ENCODE measurements at regions not wholly inside any gene's neighbourhood (a gene's known extent, or its start where the extent isn't known, plus 50 kb on each side); places are given as distances from the start of the nearest gene placed in this dataset.

DNA sequence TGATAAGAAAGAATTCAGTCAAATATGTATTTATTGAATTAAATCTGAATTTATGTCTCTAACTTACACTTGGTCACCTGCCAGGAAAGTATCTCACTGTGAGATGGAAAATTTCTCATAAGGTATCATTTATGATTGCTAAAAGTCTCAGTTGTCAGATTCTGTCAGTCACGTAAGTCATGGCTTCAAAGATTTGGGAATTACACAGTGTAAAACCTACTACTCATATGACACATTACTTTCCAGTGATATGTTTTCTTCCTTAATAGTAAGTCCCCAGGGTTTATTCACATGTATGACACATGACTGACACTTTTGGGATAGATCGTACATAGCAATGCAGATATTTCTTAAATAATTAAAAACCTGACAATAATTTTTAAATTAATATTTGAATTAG is 792.2 kb downstream of the PLOD2 start:
- no peak overlapping the region for H3K4me2 ChIP-seq (ENCODE audit: low read length)
- no peak overlapping the region for H3K27ac ChIP-seq (ENCODE audit: low read depth, low read length, poor library complexity, severe bottlenecking)
- H3F3A ChIP-seq (ENCODE audit: insufficient read depth, low read length): no peaks in the 10 kb centered on the region
- no peak overlapping the region for H3K9ac ChIP-seq (ENCODE audit: low read length)
- no peaks in the 10 kb centered on the region for H3K79me2 ChIP-seq (ENCODE audit: insufficient read depth, low read length)
- no peak overlapping the region for H2AFZ ChIP-seq (ENCODE audit: low read length)
- no peak overlapping the region for H3K4me3 ChIP-seq (ENCODE audit: low read depth, low read length, poor library complexity, severe bottlenecking)
- no peaks in the 10 kb centered on the region for H3K9me3 ChIP-seq (ENCODE audit: low read length)
- no peaks in the 10 kb centered on the region for H3K4me1 ChIP-seq (ENCODE audit: insufficient read depth, low read length, severe bottlenecking)
- H3K36me3 ChIP-seq (ENCODE audit: insufficient read depth, low read length): no peaks in the 10 kb centered on the region
- no peaks in the 10 kb centered on the region for H3K9me2 ChIP-seq (ENCODE audit: low read depth, low read length)
- no peak for TF ChIP-seq EZH2 (IDR thresholded peaks at IDR 0.05; ENCODE audit: borderline replicate concordance, low read length)
- TF ChIP-seq, protein P1, sequence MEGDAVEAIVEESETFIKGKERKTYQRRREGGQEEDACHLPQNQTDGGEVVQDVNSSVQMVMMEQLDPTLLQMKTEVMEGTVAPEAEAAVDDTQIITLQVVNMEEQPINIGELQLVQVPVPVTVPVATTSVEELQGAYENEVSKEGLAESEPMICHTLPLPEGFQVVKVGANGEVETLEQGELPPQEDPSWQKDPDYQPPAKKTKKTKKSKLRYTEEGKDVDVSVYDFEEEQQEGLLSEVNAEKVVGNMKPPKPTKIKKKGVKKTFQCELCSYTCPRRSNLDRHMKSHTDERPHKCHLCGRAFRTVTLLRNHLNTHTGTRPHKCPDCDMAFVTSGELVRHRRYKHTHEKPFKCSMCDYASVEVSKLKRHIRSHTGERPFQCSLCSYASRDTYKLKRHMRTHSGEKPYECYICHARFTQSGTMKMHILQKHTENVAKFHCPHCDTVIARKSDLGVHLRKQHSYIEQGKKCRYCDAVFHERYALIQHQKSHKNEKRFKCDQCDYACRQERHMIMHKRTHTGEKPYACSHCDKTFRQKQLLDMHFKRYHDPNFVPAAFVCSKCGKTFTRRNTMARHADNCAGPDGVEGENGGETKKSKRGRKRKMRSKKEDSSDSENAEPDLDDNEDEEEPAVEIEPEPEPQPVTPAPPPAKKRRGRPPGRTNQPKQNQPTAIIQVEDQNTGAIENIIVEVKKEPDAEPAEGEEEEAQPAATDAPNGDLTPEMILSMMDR (IDR thresholded peaks at IDR 0.05; ENCODE audit: low read length): no peak
- no peaks in the 10 kb centered on the region for H3K27me3 ChIP-seq (ENCODE audit: insufficient read depth, low read length)
- no peaks in the 10 kb centered on the region for H4K20me1 ChIP-seq (ENCODE audit: insufficient read depth, low read length)

DNA sequence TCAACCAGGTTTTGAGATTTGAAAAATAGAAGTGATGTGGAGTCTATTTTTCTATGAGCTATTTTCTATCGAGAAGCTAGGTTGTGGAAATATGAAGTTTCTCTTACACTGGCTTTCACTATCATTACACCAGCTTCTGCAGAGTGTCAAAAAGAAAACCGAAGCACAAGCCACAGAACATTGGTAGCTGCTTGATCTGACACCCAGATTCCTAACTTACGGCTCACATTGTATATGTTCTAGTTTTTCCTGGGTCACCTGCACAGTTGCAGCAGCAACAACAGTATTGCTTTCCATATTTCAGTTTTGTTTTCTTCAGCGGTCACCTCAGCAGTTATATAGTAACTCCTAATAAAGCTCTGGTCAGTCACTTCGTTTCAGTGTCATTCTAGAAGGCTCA is 790.1 kb downstream of the PLOD2 start:
- Histone ChIP-seq H4K20me1 (ENCODE audit: insufficient read depth, low read length) (no peaks in the 10 kb centered on the region), H3K36me3 (ENCODE audit: insufficient read depth, low read length) (no peaks in the 10 kb centered on the region), H3K27ac (ENCODE audit: low read depth, low read length, poor library complexity, severe bottlenecking) (no peak overlapping the region), H3F3A (ENCODE audit: insufficient read depth, low read length) (no peaks in the 10 kb centered on the region), H3K4me1 (ENCODE audit: insufficient read depth, low read length, severe bottlenecking) (no peaks in the 10 kb centered on the region), H3K9ac (ENCODE audit: low read length) (no peak overlapping the region), H3K79me2 (ENCODE audit: insufficient read depth, low read length) (no peaks in the 10 kb centered on the region), H3K9me2 (ENCODE audit: low read depth, low read length) (no peaks in the 10 kb centered on the region), H2AFZ (ENCODE audit: low read length) (no peak overlapping the region), H3K9me3 (ENCODE audit: low read length) (no peaks in the 10 kb centered on the region), H3K4me2 (ENCODE audit: low read length) (no peak overlapping the region), H3K4me3 (ENCODE audit: low read depth, low read length, poor library complexity, severe bottlenecking) (no peak overlapping the region), H3K27me3 (ENCODE audit: insufficient read depth, low read length) (no peaks in the 10 kb centered on the region)
- TF ChIP-seq EZH2 (IDR thresholded peaks at IDR 0.05; ENCODE audit: borderline replicate concordance, low read length): no peak
- TF ChIP-seq, protein P1 (IDR thresholded peaks at IDR 0.05; ENCODE audit: low read length): no peak

DNA sequence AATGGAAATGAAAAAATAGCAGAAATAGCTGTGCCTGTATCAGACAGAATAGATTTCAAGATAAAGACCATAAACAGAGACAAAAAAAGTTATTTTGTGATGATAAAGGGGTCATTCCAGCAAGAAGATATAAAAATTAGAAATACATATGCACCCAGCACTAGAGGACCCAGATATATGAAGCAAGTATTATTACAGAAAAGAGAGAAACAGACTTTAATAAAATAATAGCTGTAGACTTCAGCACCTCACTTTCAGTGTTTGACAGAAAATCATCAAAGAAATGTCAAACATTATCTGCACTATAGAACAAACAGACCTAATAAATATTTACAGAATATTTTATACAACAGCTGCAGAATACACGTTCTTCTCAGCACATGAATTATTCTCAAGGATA is 783.7 kb downstream of the PLOD2 start:
- no peak overlapping the region for H3K27ac ChIP-seq (ENCODE audit: low read depth, low read length, poor library complexity, severe bottlenecking)
- no peak for TF ChIP-seq EZH2 (IDR thresholded peaks at IDR 0.05; ENCODE audit: borderline replicate concordance, low read length)
- TF ChIP-seq, protein P1 (IDR thresholded peaks at IDR 0.05; ENCODE audit: low read length): no peak
- no peak overlapping the region for H2AFZ ChIP-seq (ENCODE audit: low read length)
- H3K79me2 ChIP-seq (ENCODE audit: insufficient read depth, low read length): no peaks in the 10 kb centered on the region
- no peaks in the 10 kb centered on the region for H3K4me1 ChIP-seq (ENCODE audit: insufficient read depth, low read length, severe bottlenecking)
- no peaks in the 10 kb centered on the region for H3K9me2 ChIP-seq (ENCODE audit: low read depth, low read length)
- no peaks in the 10 kb centered on the region for H4K20me1 ChIP-seq (ENCODE audit: insufficient read depth, low read length)
- H3K9me3 ChIP-seq (ENCODE audit: low read length): no peaks in the 10 kb centered on the region
- no peaks in the 10 kb centered on the region for H3F3A ChIP-seq (ENCODE audit: insufficient read depth, low read length)
- no peaks in the 10 kb centered on the region for H3K36me3 ChIP-seq (ENCODE audit: insufficient read depth, low read length)
- no peak overlapping the region for H3K9ac ChIP-seq (ENCODE audit: low read length)
- no peaks in the 10 kb centered on the region for H3K27me3 ChIP-seq (ENCODE audit: insufficient read depth, low read length)
- no peak overlapping the region for H3K4me3 ChIP-seq (ENCODE audit: low read depth, low read length, poor library complexity, severe bottlenecking)
- H3K4me2 ChIP-seq (ENCODE audit: low read length): no peak overlapping the region
